Stimulated activated CD4-positive, alpha-beta T cell treated with anti-CD3 and anti-CD28 coated beads, Interleukin-4, amount 100 ng/mL, for 24 hours (primary cell): ENCODE measurements at regions not wholly inside any gene's neighbourhood (a gene's known extent, or its start where the extent isn't known, plus 50 kb on each side); places are given as distances from the start of the nearest gene placed in this dataset.

Source experiments
- DNase-seq: peaks from one replicate; pipeline ENCODE4 v3.0.0-alpha.2; 2020

DNA sequence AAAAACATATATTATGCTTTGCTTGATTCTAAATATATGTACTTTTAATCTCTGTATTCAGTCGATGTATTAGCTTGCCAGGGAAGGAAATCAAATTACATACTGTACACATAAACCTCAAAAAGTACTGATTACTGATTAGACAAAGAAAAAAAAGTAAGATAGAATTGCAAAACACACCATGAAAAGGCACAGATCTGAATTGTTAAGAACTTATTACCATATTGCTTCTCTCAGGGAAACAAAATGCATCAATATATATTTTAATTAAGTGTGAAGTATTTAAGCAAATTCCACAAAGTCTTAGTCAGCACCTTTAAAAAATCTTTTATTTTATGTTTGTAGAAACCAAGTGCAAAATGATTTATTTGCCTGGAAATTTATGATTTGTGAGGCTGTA is 309.3 kb downstream of the RNF144A start:
- no peak for DNase-seq

DNA sequence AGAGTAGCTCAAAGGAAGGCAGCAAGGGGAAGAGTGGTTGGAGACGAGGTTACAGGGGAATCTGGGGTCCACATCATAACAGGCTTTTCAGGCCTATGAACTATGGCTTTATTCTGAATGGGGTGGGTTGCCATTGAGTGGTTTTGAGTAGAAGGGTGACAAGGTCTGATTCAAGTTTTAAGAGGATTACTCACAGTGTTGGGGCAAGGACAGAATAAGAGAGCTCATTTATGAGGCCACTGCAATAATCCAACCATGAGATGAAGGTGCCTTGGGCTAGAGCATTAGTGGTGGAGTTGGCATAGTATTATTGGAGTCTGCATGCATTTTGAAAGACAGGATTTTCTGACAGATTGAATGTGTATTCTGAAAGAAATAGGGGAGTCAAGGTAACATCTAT is 315.9 kb downstream of the RNF144A start:
- DNase-seq = no peak

- DNase-seq = no peak
Observed at GRCh38 chr2:7237466-7237865, 320.3 kb downstream of the RNF144A start.

GRCh38 chr2:7239078-7239477 is 321.9 kb downstream of the RNF144A start:
- no peak for DNase-seq

- DNase-seq = no peak
Observed at GRCh38 chr2:7241041-7241745, 324.0 kb downstream of the RNF144A start.

DNA sequence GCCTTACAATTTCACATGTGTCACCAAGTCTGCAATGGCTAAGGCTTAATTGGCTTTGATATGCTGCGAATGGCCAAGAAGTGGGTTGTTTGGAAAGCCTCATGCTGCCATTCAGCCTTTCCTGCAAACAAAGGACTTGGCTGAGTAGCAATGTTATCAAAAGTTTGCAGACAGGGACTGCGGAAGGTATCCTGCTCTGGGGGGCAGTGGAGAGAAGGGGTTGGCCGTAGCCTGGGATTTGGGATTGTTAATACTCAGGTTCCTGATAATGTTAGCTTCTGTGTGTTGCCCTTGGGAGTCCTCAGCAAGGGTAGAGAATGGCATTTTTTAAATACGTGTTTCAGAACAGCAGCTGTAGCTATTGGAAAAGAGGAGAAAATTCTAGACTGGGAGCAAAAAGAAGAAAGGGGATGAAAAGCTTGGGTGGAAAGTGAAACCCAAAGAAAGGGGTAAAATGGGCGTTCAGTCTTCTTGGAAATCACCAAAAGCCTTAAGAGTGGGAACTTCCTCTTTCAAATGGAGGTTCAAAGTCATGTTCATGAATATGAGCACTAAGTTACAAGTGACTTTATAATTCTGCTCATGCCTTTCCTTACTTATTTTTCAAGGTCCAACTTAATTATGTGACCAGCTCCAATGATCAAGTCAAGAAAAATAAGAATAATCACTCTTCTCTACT is 325.1 kb downstream of the RNF144A start:
- no peak for DNase-seq

- DNase-seq = no peak
Observed at GRCh38 chr2:7243276-7243675, 326.1 kb downstream of the RNF144A start.

- no peak for DNase-seq
Observed at GRCh38 chr2:7256377-7256776, 339.2 kb downstream of the RNF144A start.

DNA sequence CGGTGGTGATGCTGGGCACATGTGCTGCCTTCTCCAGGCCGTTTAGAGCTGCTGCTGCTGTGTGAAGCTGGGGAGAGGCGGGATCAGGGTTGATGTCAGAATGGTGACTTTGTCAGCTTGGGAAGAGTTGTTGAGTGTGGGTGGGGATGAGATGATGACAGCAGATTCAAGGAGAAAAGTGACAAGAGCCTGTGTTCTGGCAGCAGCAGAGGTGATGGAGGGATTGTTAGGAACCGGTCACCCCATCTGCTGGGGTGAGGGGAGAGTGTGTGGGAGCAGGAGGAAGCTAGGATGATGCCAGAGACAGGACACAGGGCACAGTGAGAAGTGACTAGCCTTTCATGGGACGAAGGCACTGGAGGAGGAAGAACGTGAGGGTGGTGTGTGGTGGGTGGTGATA is 345.5 kb downstream of the RNF144A start:
- DNase-seq = no peak

- no peak for DNase-seq
Observed at GRCh38 chr2:7264791-7265190, 347.6 kb downstream of the RNF144A start.

- DNase-seq = no peak
Observed at GRCh38 chr2:7265286-7265685, 348.1 kb downstream of the RNF144A start.

GRCh38 chr2:7269106-7269643 is 352.0 kb downstream of the RNF144A start:
- DNase-seq = no peak

- no peak for DNase-seq
Observed at GRCh38 chr2:7270011-7270431, 352.8 kb downstream of the RNF144A start.

- DNase-seq = no peak
Observed at GRCh38 chr2:7272210-7272609, 355.0 kb downstream of the RNF144A start.

DNA sequence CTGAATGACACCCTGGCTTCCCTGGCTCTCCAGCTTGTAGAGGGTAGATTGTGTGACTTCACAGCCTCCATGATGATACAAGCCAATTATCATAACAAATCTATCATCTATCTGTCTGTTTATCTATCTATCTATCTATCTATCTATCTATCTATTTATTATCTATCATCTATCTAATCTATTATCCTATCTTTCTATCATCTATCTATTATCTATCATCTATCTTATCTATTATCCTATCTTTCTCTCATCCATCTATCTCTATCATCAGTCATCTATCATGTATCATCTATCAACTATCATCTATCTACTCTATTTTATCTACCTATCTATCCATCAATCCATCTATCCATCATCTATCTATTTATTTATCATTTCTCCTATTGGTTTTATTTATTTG is 361.8 kb downstream of the RNF144A start:
- DNase-seq = no peak

- no peak for DNase-seq
Observed at GRCh38 chr2:7279421-7279949, 362.3 kb downstream of the RNF144A start.

DNA sequence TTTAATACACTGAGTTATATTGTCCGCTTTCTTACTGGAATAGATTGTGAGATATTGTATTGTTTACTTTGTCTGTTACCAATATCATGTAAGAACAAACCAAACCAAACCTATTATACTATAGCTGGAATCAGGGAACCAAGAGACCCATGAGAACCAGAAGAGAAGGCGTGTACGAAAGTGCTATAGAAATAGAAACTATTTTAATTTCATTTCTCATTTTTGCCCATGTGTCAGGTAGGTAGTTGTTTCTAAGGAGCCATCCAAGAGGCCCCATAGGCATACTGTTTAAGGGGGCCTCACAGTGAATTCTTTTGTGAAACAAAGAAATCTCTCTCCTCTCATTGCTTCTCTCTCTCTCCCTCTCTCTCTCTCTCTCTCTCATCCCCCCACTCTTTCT is 363.6 kb downstream of the RNF144A start:
- DNase-seq = no peak

GRCh38 chr2:7281231-7282201 is 364.3 kb downstream of the RNF144A start:
- no peak for DNase-seq

DNA sequence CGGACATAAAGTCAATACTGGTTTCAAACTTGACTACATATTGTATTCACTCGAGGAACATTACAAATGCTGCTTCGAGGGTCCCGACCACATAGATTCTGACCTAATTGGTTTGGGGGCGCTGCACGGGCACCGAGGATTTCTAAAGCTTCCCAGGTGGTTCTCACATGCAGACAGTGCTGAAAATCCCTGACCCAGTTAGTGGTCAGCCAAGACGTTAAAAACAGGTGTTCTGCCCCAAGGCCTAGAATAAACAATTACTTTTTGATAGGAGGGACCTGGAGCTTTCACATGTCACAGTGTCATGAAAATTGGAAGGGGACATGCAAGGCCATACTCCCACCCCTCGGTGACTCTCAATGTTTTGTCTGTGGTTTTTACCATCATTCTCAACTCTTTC is 368.9 kb downstream of the RNF144A start:
- no peak for DNase-seq

- no peak for DNase-seq
Observed at GRCh38 chr2:7288484-7288883, 371.3 kb downstream of the RNF144A start.

DNA sequence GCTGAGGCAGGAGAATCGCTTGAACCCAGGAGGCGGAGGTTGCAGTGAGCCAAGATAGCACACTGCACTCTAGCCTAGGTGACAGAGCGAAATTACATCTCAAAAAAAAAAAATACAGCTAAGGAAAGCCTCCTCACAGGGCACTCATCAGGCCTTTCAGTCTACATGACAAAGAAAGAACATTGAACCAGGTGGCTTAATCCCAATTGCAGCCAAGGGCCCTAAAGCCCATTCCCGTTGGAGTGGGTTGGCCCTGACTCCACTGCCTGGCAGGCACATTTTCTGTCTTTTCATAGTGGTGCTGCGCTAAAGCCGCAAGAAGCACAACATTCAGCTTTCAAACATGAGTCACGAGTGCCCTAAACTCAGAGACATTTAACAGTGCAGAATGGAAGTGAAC is 372.5 kb downstream of the RNF144A start:
- no peak for DNase-seq

- no peak for DNase-seq
Observed at GRCh38 chr2:7292154-7292691, 375.0 kb downstream of the RNF144A start.

DNA sequence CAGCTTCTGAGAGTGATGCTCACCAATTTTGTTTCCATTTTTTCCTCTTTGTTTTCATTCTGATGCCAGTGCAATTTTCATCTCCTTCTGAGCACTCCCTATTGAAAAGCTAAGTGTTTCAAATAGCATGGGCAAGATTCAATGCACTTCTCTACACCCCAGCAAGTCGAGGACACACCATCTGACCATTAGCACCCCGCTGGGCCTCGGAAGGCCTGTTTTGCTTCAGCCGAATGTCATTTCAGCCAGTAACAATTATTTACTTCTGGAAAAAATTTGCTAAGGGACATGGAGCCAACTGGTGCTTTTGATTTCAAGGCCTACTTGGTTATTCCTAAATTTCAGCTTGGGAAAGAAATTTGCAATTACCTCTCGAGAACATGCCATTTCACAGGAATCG is 392.4 kb downstream of the RNF144A start:
- DNase-seq = no peak
